IPS DF 4.7 (cell line): ENCODE measurements at regions not wholly inside any gene's neighbourhood (a gene's known extent, or its start where the extent isn't known, plus 50 kb on each side); places are given as distances from the start of the nearest gene placed in this dataset.
A peak's percentile ranks its signal among the peaks of the same experiment; 100 is the strongest.
"Not testable (repeated sequence)": the region's sequence is repeated elsewhere in the genome, so short reads cannot be mapped to it uniquely, and the experiment has no call there.

Experiments
- DNase-seq: peaks from one replicate; pipeline ENCODE4 v3.0.0-alpha.2; 2013; ENCODE audit warnings: low spot score; ENCODE audit errors: extremely low read depth

DNA sequence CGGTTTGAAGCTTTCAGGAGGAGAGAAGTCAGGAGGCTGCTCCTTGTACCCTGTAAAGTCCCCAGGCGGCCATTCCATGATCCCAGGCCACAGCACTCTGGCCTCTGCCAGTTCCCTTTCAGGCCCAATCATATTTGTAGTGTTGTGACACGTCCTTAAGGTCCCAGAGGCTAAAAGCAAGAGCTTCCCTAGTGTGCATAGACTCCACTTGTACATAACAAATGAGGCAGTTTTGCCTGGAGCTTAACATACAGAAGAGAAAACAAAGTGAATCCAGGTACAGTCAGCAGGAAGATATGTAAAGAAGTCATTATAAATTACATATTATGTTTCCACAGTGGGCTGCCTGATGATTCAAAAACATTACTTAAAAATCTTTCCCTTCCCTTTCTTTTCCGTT, 81.1 kb upstream of the RPH3A start:
- DNase-seq: no peak

DNA sequence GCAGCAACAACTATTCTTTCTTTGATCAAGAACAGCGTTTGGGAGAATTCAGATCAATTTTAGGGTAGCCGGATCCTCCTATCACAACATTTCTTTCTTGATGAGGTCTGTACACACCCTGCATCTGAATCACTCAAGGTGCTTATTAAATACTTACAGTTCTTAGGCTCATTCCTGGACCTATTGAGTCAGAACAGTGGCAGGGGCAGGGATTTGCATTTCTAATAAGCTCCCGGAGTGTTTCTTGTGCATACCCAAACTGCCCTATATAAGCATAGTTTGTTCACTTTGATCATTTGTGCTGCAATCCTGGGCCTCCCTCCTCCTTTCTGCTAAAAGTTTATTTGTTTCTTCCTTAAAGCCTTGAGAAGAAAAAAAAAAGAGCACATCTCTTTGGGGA, 80.5 kb upstream of the RPH3A start:
- DNase-seq: no peak

DNA sequence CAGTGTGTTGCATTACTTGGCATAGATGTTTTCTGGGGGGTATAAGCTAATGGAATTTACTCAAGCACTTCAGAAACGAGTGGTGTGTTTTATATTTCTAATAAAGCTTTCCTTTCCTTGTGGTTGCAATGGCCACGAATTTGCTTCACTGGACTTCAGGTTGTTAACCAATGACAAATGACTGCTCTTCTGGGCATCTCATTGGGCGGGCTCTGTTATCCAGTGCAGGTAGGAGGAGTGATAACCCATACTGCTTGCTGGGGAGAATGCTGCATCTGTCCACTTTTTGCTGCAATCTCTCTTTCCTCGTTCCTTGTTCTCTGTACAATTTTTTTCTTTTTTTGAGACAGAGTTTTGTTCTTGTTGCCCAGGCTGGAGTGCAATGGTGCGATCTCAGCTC, 80.0 kb upstream of the RPH3A start:
- no peak for DNase-seq

GRCh38 chr12:112712751-112713150, 78.8 kb upstream of the RPH3A start:
- not testable (repeated sequence) for DNase-seq

DNA sequence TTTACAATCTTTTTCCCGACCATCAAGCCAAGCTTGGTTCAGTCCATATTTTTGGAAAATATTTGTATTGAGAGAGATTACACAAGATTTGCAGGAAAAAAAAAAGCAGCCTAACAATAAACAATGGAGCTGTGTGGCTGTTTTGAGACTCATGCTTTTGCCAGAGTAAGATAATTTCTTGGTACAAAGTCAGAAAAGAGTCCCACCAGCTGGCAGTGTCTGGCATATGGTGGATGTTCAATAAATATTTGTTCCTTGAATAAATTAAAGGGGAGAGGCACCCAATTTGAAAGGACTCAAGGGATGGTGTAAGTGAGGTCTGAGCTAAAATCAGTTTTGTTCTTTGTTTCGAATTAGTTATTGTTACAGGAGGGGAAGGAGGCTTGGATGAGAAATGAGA, 78.1 kb upstream of the RPH3A start:
- DNase-seq: no peak

DNA sequence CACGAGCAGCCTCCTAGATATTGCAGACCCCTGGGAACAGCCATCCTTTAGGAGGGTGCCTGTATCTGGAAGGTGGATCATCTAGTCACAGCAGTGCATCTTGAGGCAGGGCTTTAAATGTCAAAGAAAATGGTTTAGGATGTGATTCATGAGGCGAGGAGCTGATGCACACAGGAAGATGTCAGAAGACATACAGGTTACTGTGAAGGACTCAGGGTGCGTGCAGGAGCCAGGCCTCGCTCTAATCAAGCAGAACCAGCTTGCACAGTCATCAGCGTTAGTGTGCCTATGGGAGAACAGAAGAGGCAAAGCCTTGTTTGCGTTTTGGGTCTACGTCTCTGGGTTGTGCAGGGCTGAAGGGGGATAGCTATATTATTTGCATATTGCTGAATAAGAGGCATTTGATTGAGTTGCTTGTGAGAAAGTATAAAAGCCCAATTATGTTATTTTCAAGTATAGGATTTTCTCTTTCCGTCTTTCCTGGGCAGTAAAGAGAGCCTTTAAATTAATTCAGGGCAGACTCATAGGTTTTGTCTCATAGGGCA, 77.3 kb upstream of the RPH3A start:
- DNase-seq: no peak

DNA sequence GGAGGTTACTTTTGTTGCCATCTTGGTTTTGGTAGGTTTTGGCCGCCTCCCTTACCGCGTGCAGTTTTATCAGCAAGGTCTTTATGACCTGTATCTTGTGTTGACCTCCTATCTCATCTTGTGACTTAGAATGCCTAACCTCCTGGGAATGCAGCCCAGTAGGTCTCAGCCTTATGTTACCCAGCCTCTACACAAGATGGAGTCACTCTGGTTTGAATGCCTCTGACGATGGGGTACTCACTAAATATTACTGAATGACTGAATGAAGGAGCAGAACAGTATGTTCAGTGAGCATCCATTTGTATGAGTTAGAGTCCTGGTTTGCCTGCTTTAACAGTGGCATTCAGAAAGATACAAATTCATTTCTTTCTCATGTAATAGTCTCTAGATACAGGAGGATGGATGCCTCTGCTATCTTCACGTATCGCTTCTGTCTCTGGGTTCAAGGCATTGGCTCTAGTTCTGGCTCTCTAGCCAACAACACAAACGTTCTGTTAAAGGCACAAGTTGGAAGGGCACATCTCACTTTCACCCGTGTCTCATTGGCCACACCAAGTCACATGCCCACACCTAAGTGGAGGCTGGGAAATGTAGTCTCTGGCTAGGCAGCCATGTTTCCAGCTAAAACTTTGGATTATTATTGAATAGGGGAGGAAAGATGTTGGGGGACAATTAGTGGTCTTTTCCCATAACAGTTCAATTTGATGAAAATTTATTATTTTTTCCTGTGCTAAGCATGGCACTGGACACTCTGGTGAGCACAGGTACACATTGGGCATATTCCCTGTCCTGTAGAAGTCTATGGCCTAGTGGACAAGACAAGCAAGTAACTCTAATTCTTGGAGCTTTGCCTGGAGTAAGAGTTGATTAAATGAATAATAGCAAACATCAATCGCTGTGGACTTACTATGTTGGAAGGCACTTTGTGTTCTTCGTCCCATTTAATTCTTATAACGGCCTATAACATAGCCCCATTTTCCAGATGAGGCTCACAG, 75.2 kb upstream of the RPH3A start:
- peak; percentile 46 for DNase-seq

GRCh38 chr12:112728864-112729263, 62.7 kb upstream of the RPH3A start:
- no peak for DNase-seq

DNA sequence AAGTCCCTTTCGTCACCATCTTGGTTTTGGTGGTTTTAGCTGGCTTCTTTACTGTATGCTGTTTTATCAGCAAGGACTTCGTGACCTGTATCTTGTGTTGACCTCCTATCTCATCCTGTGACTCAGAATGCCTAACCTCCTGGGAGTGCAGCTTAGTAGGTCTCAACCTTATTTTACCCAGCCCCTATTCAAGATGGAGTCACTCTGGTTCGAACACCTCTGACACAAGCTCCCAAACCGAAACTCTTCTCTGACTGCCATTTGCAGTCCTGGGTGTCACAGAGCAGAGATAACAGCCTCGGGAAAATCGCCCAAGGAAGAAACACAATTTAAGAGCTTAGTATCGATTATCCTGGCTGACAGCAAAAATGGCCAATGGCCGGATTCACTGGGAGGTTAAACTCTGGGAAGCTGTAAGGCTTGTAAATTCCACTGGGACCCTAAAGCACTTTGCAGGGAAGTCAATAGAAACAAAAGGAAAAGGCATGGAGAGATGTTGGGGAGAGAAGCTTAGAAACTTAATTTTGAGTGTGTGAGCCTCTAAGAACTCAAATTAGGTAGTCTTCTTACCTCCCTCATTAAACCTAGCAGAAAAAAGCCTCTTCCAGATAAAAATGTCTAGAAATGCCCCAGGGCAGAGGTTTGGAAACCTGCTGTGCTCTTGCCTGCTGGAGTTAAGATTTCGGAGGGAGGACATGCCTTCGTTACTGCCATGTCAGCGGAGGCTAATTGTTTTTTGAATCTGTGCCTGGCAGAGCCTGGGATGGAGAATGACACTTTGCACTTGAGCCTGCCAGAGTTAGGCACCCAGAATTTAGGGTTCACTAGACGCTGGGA, 56.5 kb upstream of the RPH3A start:
- no peak for DNase-seq

DNA sequence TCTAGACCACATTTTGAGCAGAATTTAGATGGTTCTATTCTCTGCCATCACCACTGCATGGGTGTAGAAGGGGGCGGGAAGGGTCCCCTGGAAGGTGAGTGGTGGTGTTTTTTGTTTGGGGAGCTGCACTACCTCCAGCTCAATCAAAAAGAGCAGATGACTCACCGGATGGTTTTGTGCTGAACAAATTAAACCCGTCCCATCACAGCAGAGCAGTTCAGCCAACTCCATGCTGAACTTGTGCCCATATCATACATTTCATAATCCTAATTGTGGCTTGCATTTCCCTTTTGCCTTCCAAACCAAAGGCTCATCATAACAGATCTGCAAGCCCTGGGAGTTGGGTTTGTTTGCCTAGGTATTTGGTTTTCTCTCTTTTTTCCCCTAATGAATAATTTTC, 53.0 kb upstream of the RPH3A start:
- no peak for DNase-seq

- DNase-seq: no peak
Observed at GRCh38 chr12:112740387-112740934, 51.1 kb upstream of the RPH3A start.

DNA sequence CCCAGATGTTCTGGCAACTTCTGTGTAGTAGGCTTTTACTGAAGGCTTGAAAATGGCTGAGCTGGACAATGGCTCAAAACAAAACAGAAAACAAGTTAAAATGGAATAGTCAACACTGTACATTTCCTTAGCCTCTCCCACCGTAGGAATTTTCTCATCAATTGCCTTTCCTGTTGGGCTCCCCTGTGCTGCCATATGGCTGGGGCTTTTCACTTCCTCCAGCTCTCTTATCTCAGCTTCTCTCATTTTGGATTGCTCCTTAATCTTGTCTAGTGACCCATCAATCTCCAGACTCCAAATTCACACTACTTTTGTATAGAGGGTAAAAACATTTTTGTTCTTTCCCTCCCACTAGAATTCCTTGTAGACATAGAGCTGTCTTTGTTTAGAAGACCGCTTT, 50.4 kb upstream of the RPH3A start:
- no peak for DNase-seq
